Heart right ventricle (tissue), 16 donors: ENCODE measurements at regions not wholly inside any gene's neighbourhood (a gene's known extent, or its start where the extent isn't known, plus 50 kb on each side); places are given as distances from the start of the nearest gene placed in this dataset.

Experiments used
- ATAC-seq, 8 donors: fragments of 200-7000 bp; cut with Tn5 transposase; one replicate each; pipeline ENCODE4 v1.9.1; 2020; ENCODE audit warnings: mild to moderate bottlenecking in 8 of 8, moderate library complexity in 8 of 8, moderate number of reproducible peaks in 1 of 8
- DNase-seq, 2 donors: peaks; one replicate each; pipeline ENCODE4 v3.0.0-alpha.2; 2020
- H3K27ac ChIP-seq, 10 donors: fragments of 200-600 bp; sonication (generic) in 2 of 10; one replicate each; pipeline versions ENCODE4 v1.5.0 to v1.8.0; 2020 to 2022; ENCODE audit warnings: mild to moderate bottlenecking in 3 of 10
- H3K27me3 ChIP-seq, 7 donors: fragments of 200-600 bp; one replicate each; pipeline ENCODE4 v1.8.0; 2021 to 2022; ENCODE audit warnings: mild to moderate bottlenecking in 2 of 7
- H3K36me3 ChIP-seq, 9 donors: fragments of 200-600 bp; sonication (generic) in 1 of 9; one replicate each; pipeline versions ENCODE4 v1.5.0 to v1.8.0; 2020 to 2022; ENCODE audit warnings: mild to moderate bottlenecking in 2 of 9
- H3K4me1 ChIP-seq, 9 donors: fragments of 200-600 bp; sonication (generic) in 1 of 9; one replicate each; pipeline versions ENCODE4 v1.5.0 to v1.8.0; 2020 to 2022; ENCODE audit warnings: mild to moderate bottlenecking in 4 of 9
- H3K4me3 ChIP-seq, 10 donors: fragments of 200-600 bp; sonication (generic) in 2 of 10; one replicate each; pipeline versions ENCODE4 v1.5.0 to v1.8.0; 2020 to 2022; ENCODE audit warnings: mild to moderate bottlenecking in 7 of 10, moderate library complexity in 2 of 10
- H3K9me3 ChIP-seq, 11 donors: fragments of 200-600 bp in 10 of 11; sonication (generic) in 2 of 11; one replicate each; pipeline versions ENCODE4 v1.5.0 to v1.8.0; 2013 to 2022; ENCODE audit warnings: mild to moderate bottlenecking in 2 of 11, control low read depth in 1 of 11, moderate library complexity in 1 of 11
- WGBS, 2 donors: extraction: QIAGEN DNeasy Blood & Tissue Kit; methylation state at CpG; one replicate each; pipeline ENCODE4 v1.1.7; 2013; ENCODE audit warnings: inconsistent platforms in 1 of 2; 5-methylcytosine and 5-hydroxymethylcytosine counted together
- intact Hi-C, 10 donors: fragments of 100-400 bp; cut with DNase I; formaldehyde crosslinking; loops; one replicate each; pipeline versions ENCODE4 v1.11.1 to v1.14.2; 2022
- TF ChIP-seq, protein P1 (sequence below), 9 donors: fragments of 200-600 bp; sonication (generic) in 2 of 9; IDR thresholded peaks; one replicate each; pipeline versions ENCODE4 v1.5.0 to v1.8.0; 2021 to 2022; ENCODE audit warnings: antibody characterized with exemption in 9 of 9, mild to moderate bottlenecking in 5 of 9, moderate library complexity in 1 of 9
- donor health status: Arrhythmogenic right ventricular cardiomyopathy.
- donor health status: ischemic (EF 13 %, LVEDD 7.1; RV severe dilation, severe dysfunction).
- donor health status: healthy with polysubstance abuse.
- donor health status: DM: no; HTN: yes; CAD: no.
- donor health status: DM: no; HTN: no; CAD: no.
- donor health status: ischemic (EF 25% LVEDD 6.9; RV normal size, moderate dysfunction).
- donor health status: ischemic (EF 25% LVEDD 5.7; RV mildly dilated, moderate dysfunction).
- donor health status: healthy.
- donor health status: DM: yes; HTN: yes; CAD: no.
- donor health status: Ischemic cardiomyopathy.
- donor health status: ischemic (EF 35%, LVEDD 5.7; RV mildly dilated, moderate dysfunction).
- donor health status: nonischemic (EF 11% LVEDD 7.7; RV severe dilation, severe dysfunction).
- donor health status: DM: yes; HTN: yes; CAD: no.
- donor health status: PGD.
- donor health status: ischemic (EF 29% LVEDD 5.4; RV normal size, mild dysfunction).
- donor health status: nonischemic (EF 23%, LVEDD 6.1; RV moderate dilation, normal function).

- peaks cover 13 to 36% (median 31%) of the 10 kb centered on the region in 9 donors for H3K4me1 ChIP-seq
- peaks cover 0 to 28% (median 11%) of the 10 kb centered on the region in 7 donors for H3K27me3 ChIP-seq
- DNase-seq (no peak), ATAC-seq (no peak)
- WGBS, 2 donors: 79 to 92% methylated on average over 3 of the region's 3 CpGs
- peak overlapping the region in 6 of 10 donors; percentile 36 to 80 (median 62) for H3K27ac ChIP-seq
- no peaks in the 10 kb centered on the region for H3K36me3 ChIP-seq
- peaks cover 0 to 5% (median 0%) of the 10 kb centered on the region in 11 donors for H3K9me3 ChIP-seq
- intact Hi-C loops: loop anchor here in 9 of 10 donors (1.0 to 10.0 kb wide), 11 partner anchors 155 to 277 kb away; partner anchors contain the start of gene ANO1 (in 3 of the 9)
- TF ChIP-seq, protein P1, sequence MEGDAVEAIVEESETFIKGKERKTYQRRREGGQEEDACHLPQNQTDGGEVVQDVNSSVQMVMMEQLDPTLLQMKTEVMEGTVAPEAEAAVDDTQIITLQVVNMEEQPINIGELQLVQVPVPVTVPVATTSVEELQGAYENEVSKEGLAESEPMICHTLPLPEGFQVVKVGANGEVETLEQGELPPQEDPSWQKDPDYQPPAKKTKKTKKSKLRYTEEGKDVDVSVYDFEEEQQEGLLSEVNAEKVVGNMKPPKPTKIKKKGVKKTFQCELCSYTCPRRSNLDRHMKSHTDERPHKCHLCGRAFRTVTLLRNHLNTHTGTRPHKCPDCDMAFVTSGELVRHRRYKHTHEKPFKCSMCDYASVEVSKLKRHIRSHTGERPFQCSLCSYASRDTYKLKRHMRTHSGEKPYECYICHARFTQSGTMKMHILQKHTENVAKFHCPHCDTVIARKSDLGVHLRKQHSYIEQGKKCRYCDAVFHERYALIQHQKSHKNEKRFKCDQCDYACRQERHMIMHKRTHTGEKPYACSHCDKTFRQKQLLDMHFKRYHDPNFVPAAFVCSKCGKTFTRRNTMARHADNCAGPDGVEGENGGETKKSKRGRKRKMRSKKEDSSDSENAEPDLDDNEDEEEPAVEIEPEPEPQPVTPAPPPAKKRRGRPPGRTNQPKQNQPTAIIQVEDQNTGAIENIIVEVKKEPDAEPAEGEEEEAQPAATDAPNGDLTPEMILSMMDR (IDR thresholded peaks at IDR 0.05): no peak
- H3K4me3 ChIP-seq: no peak overlapping the region
These were observed 100.6 kb upstream of the FGF3 start for GRCh38 chr11:69919659-69920344.

- Histone ChIP-seq H3K9me3 (peaks cover 0 to 5% (median 0%) of the 10 kb centered on the region in 11 donors), H3K4me3 (no peak overlapping the region), H3K4me1 (peaks cover 6 to 29% (median 23%) of the 10 kb centered on the region in 9 donors), H3K36me3 (no peaks in the 10 kb centered on the region), H3K27ac (peak overlapping the region in 6 of 10 donors; percentile 27 to 62 (median 44)), H3K27me3 (peaks cover 0 to 32% (median 16%) of the 10 kb centered on the region in 7 donors)
- TF ChIP-seq, protein P1 (IDR thresholded peaks at IDR 0.05): no peak
- intact Hi-C loops: loop anchor here in 1 of 10 donors (10.0 kb wide), 1 partner anchor 174 kb away; no protein-coding TSS in a partner anchor
- WGBS, 2 donors: 87% methylated on average over 16 of the region's 16 CpGs
- DNase-seq (no peak), ATAC-seq (no peak)
These were observed 101.3 kb upstream of the FGF3 start for GRCh38 chr11:69920345-69921127.

GRCh38 chr11:69921128-69922014 lies 102.2 kb upstream of the FGF3 start:
- WGBS, 2 donors: 72 to 84% methylated on average over 21 of the region's 21 CpGs
- Histone ChIP-seq H3K4me1 (peaks cover 6 to 29% (median 16%) of the 10 kb centered on the region in 9 donors), H3K36me3 (no peaks in the 10 kb centered on the region), H3K27me3 (peaks cover 0 to 40% (median 20%) of the 10 kb centered on the region in 7 donors), H3K9me3 (peaks cover 0 to 5% (median 0%) of the 10 kb centered on the region in 11 donors), H3K4me3 (no peak overlapping the region), H3K27ac (peak overlapping the region in 6 of 10 donors; percentile 27 to 62 (median 44))
- DNase-seq (no peak), ATAC-seq (no peak)
- TF ChIP-seq, protein P1 (IDR thresholded peaks at IDR 0.05): no peak
- intact Hi-C loops: loop anchor here in 1 of 10 donors (10.0 kb wide), 1 partner anchor 173 kb away; no protein-coding TSS in a partner anchor
